Activated naive CD4-positive, alpha-beta T cell treated with anti-CD3 and anti-CD28 coated beads, Interleukin-2, amount 50 U/mL, for 24 hours (primary cell): ENCODE measurements at regions not wholly inside any gene's neighbourhood (a gene's known extent, or its start where the extent isn't known, plus 50 kb on each side); places are given as distances from the start of the nearest gene placed in this dataset.

Experiments used
- H3K27ac Mint-ChIP-seq: one replicate; pipeline ENCODE4 v1.8.0; 2021; ENCODE audit warnings: mild to moderate bottlenecking, mixed read lengths
- H3K27me3 Mint-ChIP-seq: one replicate; pipeline ENCODE4 v1.8.0; 2021; ENCODE audit warnings: mixed read lengths
- H3K36me3 Mint-ChIP-seq: one replicate; pipeline ENCODE4 v1.8.0; 2021; ENCODE audit warnings: mixed read lengths
- H3K4me1 Mint-ChIP-seq: one replicate; pipeline ENCODE4 v1.8.0; 2021; ENCODE audit warnings: mixed read lengths
- H3K4me3 Mint-ChIP-seq: one replicate; pipeline ENCODE4 v1.8.0; 2021; ENCODE audit warnings: mild to moderate bottlenecking, mixed read lengths
- H3K9me3 Mint-ChIP-seq: one replicate; pipeline ENCODE4 v1.8.0; 2021; ENCODE audit warnings: mixed read lengths

GRCh38 chr6:140921366-140922226 is 1211.1 kb upstream of the GJE1 start:
- Mint-ChIP-seq H3K36me3 (no peaks in the 10 kb centered on the region), H3K4me3 (no peak overlapping the region), H3K27me3 (peaks cover 1% of the 10 kb centered on the region), H3K9me3 (no peaks in the 10 kb centered on the region), H3K27ac (no peak overlapping the region), H3K4me1 (no peaks in the 10 kb centered on the region)

GRCh38 chr6:140917911-140918310 is 1214.8 kb upstream of the GJE1 start:
- no peaks in the 10 kb centered on the region for H3K4me1 Mint-ChIP-seq
- H3K27me3 Mint-ChIP-seq: no peaks in the 10 kb centered on the region
- H3K4me3 Mint-ChIP-seq: no peak overlapping the region
- H3K27ac Mint-ChIP-seq: no peak overlapping the region
- H3K36me3 Mint-ChIP-seq: no peaks in the 10 kb centered on the region
- no peaks in the 10 kb centered on the region for H3K9me3 Mint-ChIP-seq

GRCh38 chr6:140915551-140915950 is 1217.2 kb upstream of the GJE1 start:
- H3K4me1 Mint-ChIP-seq: no peaks in the 10 kb centered on the region
- no peaks in the 10 kb centered on the region for H3K36me3 Mint-ChIP-seq
- no peak overlapping the region for H3K27ac Mint-ChIP-seq
- no peak overlapping the region for H3K4me3 Mint-ChIP-seq
- no peaks in the 10 kb centered on the region for H3K9me3 Mint-ChIP-seq
- H3K27me3 Mint-ChIP-seq: no peaks in the 10 kb centered on the region

- Mint-ChIP-seq H3K27me3 (no peaks in the 10 kb centered on the region), H3K27ac (no peak overlapping the region), H3K9me3 (no peaks in the 10 kb centered on the region), H3K4me3 (no peak overlapping the region), H3K4me1 (no peaks in the 10 kb centered on the region), H3K36me3 (no peaks in the 10 kb centered on the region)
Observed at GRCh38 chr6:140915103-140915502, 1217.6 kb upstream of the GJE1 start.

GRCh38 chr6:140912686-140913085 is 1220.0 kb upstream of the GJE1 start:
- Mint-ChIP-seq H3K27me3 (no peaks in the 10 kb centered on the region), H3K9me3 (no peaks in the 10 kb centered on the region), H3K4me1 (no peaks in the 10 kb centered on the region), H3K27ac (no peak overlapping the region), H3K4me3 (no peak overlapping the region), H3K36me3 (no peaks in the 10 kb centered on the region)

GRCh38 chr6:140909625-140910024 is 1223.1 kb upstream of the GJE1 start:
- Mint-ChIP-seq H3K4me3 (no peak overlapping the region), H3K4me1 (no peaks in the 10 kb centered on the region), H3K27me3 (no peaks in the 10 kb centered on the region), H3K9me3 (no peaks in the 10 kb centered on the region), H3K27ac (no peak overlapping the region), H3K36me3 (no peaks in the 10 kb centered on the region)

GRCh38 chr6:140909156-140909555 is 1223.6 kb upstream of the GJE1 start:
- H3K36me3 Mint-ChIP-seq: no peaks in the 10 kb centered on the region
- H3K27me3 Mint-ChIP-seq: no peaks in the 10 kb centered on the region
- H3K4me3 Mint-ChIP-seq: no peak overlapping the region
- H3K4me1 Mint-ChIP-seq: no peaks in the 10 kb centered on the region
- H3K9me3 Mint-ChIP-seq: no peaks in the 10 kb centered on the region
- no peak overlapping the region for H3K27ac Mint-ChIP-seq

GRCh38 chr6:140908505-140908904 is 1224.2 kb upstream of the GJE1 start:
- H3K27me3 Mint-ChIP-seq: no peaks in the 10 kb centered on the region
- no peaks in the 10 kb centered on the region for H3K4me1 Mint-ChIP-seq
- H3K36me3 Mint-ChIP-seq: no peaks in the 10 kb centered on the region
- H3K4me3 Mint-ChIP-seq: no peak overlapping the region
- no peaks in the 10 kb centered on the region for H3K9me3 Mint-ChIP-seq
- H3K27ac Mint-ChIP-seq: no peak overlapping the region

- Mint-ChIP-seq H3K27ac (no peak overlapping the region), H3K9me3 (peaks cover under 1% of the 10 kb centered on the region), H3K27me3 (no peaks in the 10 kb centered on the region), H3K4me3 (no peak overlapping the region), H3K36me3 (no peaks in the 10 kb centered on the region), H3K4me1 (no peaks in the 10 kb centered on the region)
Observed at GRCh38 chr6:140907235-140907634, 1225.5 kb upstream of the GJE1 start.

- Mint-ChIP-seq H3K9me3 (peaks cover 5% of the 10 kb centered on the region), H3K27ac (no peak overlapping the region), H3K36me3 (no peaks in the 10 kb centered on the region), H3K27me3 (peaks cover 4% of the 10 kb centered on the region), H3K4me3 (no peak overlapping the region), H3K4me1 (no peaks in the 10 kb centered on the region)
Observed at GRCh38 chr6:140905724-140906123, 1227.0 kb upstream of the GJE1 start.

- H3K4me3 Mint-ChIP-seq: no peak overlapping the region
- peaks cover 4% of the 10 kb centered on the region for H3K27me3 Mint-ChIP-seq
- no peak overlapping the region for H3K27ac Mint-ChIP-seq
- peaks cover 5% of the 10 kb centered on the region for H3K9me3 Mint-ChIP-seq
- H3K4me1 Mint-ChIP-seq: no peaks in the 10 kb centered on the region
- no peaks in the 10 kb centered on the region for H3K36me3 Mint-ChIP-seq
Observed at GRCh38 chr6:140905050-140905449, 1227.7 kb upstream of the GJE1 start.

- Mint-ChIP-seq H3K4me1 (no peaks in the 10 kb centered on the region), H3K9me3 (peaks cover 5% of the 10 kb centered on the region), H3K27me3 (peaks cover 6% of the 10 kb centered on the region), H3K36me3 (no peaks in the 10 kb centered on the region), H3K27ac (no peak overlapping the region), H3K4me3 (no peak overlapping the region)
Observed at GRCh38 chr6:140897804-140898573, 1234.7 kb upstream of the GJE1 start.

- H3K36me3 Mint-ChIP-seq: no peaks in the 10 kb centered on the region
- H3K4me1 Mint-ChIP-seq: no peaks in the 10 kb centered on the region
- H3K9me3 Mint-ChIP-seq: peaks cover 5% of the 10 kb centered on the region
- no peak overlapping the region for H3K27ac Mint-ChIP-seq
- H3K4me3 Mint-ChIP-seq: no peak overlapping the region
- H3K27me3 Mint-ChIP-seq: peaks cover 6% of the 10 kb centered on the region
Observed at GRCh38 chr6:140897349-140897748, 1235.4 kb upstream of the GJE1 start.

GRCh38 chr6:140893432-140893831 is 1239.3 kb upstream of the GJE1 start:
- no peaks in the 10 kb centered on the region for H3K9me3 Mint-ChIP-seq
- H3K27ac Mint-ChIP-seq: no peak overlapping the region
- no peaks in the 10 kb centered on the region for H3K4me1 Mint-ChIP-seq
- no peaks in the 10 kb centered on the region for H3K27me3 Mint-ChIP-seq
- no peaks in the 10 kb centered on the region for H3K36me3 Mint-ChIP-seq
- H3K4me3 Mint-ChIP-seq: no peak overlapping the region

GRCh38 chr6:140879946-140880345 is 1252.8 kb upstream of the GJE1 start:
- no peak overlapping the region for H3K4me3 Mint-ChIP-seq
- no peak overlapping the region for H3K27ac Mint-ChIP-seq
- no peaks in the 10 kb centered on the region for H3K4me1 Mint-ChIP-seq
- no peaks in the 10 kb centered on the region for H3K36me3 Mint-ChIP-seq
- H3K27me3 Mint-ChIP-seq: no peaks in the 10 kb centered on the region
- no peaks in the 10 kb centered on the region for H3K9me3 Mint-ChIP-seq

GRCh38 chr6:140874066-140874465 is 1258.7 kb upstream of the GJE1 start:
- Mint-ChIP-seq H3K4me1 (no peaks in the 10 kb centered on the region), H3K27me3 (no peaks in the 10 kb centered on the region), H3K36me3 (no peaks in the 10 kb centered on the region), H3K27ac (no peak overlapping the region), H3K4me3 (no peak overlapping the region), H3K9me3 (no peaks in the 10 kb centered on the region)
